ENCODE measurements at regions not wholly inside any gene's neighbourhood (a gene's known extent, or its start where the extent isn't known, plus 50 kb on each side); places are given as distances from the start of the nearest gene placed in this dataset.

GRCh38 chr6:163960128-163960527 lies 545.6 kb downstream of the QKI start:
- TF ChIP-seq POLR2AphosphoS5 (IDR thresholded peaks at IDR 0.05) (no peak), EZH2 (IDR thresholded peaks at IDR 0.05; ENCODE audit: borderline replicate concordance, insufficient read depth, low read length, poor library complexity, severe bottlenecking) (no peak), EP300 (conservative IDR thresholded peaks at IDR 0.05; ENCODE audit: poor library complexity, severe bottlenecking) (no peak), TAF1 (IDR thresholded peaks at IDR 0.05; ENCODE audit: low read depth) (no peak), MXI1 (conservative IDR thresholded peaks at IDR 0.05; ENCODE audit: poor library complexity, severe bottlenecking) (no peak)
- TF ChIP-seq, protein P1, sequence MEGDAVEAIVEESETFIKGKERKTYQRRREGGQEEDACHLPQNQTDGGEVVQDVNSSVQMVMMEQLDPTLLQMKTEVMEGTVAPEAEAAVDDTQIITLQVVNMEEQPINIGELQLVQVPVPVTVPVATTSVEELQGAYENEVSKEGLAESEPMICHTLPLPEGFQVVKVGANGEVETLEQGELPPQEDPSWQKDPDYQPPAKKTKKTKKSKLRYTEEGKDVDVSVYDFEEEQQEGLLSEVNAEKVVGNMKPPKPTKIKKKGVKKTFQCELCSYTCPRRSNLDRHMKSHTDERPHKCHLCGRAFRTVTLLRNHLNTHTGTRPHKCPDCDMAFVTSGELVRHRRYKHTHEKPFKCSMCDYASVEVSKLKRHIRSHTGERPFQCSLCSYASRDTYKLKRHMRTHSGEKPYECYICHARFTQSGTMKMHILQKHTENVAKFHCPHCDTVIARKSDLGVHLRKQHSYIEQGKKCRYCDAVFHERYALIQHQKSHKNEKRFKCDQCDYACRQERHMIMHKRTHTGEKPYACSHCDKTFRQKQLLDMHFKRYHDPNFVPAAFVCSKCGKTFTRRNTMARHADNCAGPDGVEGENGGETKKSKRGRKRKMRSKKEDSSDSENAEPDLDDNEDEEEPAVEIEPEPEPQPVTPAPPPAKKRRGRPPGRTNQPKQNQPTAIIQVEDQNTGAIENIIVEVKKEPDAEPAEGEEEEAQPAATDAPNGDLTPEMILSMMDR (IDR thresholded peaks at IDR 0.05; ENCODE audit: poor library complexity, severe bottlenecking): no peak

Data from neural cell (in vitro differentiated cells).